Right atrium auricular region (tissue), 2 donors: ENCODE measurements at regions not wholly inside any gene's neighbourhood (a gene's known extent, or its start where the extent isn't known, plus 50 kb on each side); places are given as distances from the start of the nearest gene placed in this dataset.

Source experiments
- DNase-seq: peaks from one replicate; pipeline ENCODE4 v3.0.0-alpha.2; 2019; ENCODE audit warnings: low spot score
- H3K27ac ChIP-seq, 2 donors: fragments of 200-600 bp; sonication (generic); 1 replicate in 1 of 2; 2 replicates in 1 of 2; pipeline ENCODE4 v1.5.1; 2016 to 2019
- H3K27me3 ChIP-seq, 2 donors: fragments of 200-600 bp; sonication (generic); one replicate each; pipeline versions ENCODE4 v1.5.1 to v1.6.0; 2017 to 2019
- H3K36me3 ChIP-seq: fragments of 200-600 bp; sonication (generic); one replicate; pipeline ENCODE4 v1.5.1; 2016
- H3K4me1 ChIP-seq, 2 donors: fragments of 200-600 bp; sonication (generic); one replicate each; pipeline versions ENCODE4 v1.5.1 to v1.6.0; 2017 to 2019
- H3K4me3 ChIP-seq, 2 donors: fragments of 200-600 bp; sonication (generic); 1 replicate in 1 of 2; 2 replicates in 1 of 2; pipeline ENCODE4 v1.5.1; 2017 to 2019; ENCODE audit warnings: mild to moderate bottlenecking in 1 of 2, moderate library complexity in 1 of 2
- H3K9me3 ChIP-seq, 2 donors: fragments of 200-600 bp; sonication (generic); one replicate each; pipeline ENCODE4 v1.5.1; 2019
- TF ChIP-seq, protein P1 (sequence below), 2 donors: fragments of 200-600 bp; sonication (generic); IDR thresholded peaks; one replicate each; pipeline ENCODE4 v1.5.1; 2019; ENCODE audit warnings: antibody characterized with exemption in 2 of 2

DNA sequence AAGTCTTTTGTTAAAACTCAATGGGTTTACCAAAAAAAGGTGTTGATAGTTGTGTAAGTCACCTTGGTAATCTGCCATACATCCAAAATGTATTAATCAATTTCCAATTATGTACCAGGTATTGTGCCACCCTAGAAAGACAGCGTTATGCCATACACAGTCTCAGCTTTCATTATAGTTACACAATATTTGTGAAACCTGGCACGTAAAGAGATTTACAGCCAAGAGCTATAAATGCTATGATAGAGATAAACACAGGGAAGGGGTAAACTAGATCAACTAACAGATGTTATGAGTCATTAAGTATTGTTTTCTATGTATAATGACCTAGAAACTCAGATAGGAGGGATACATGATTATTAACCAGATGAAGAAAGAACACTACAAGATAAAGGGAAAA is 725.6 kb upstream of the SLITRK5 start:
- H3K4me3 ChIP-seq: no peak overlapping the region
- no peaks in the 10 kb centered on the region for H3K4me1 ChIP-seq
- no peaks in the 10 kb centered on the region for H3K9me3 ChIP-seq
- TF ChIP-seq, protein P1, sequence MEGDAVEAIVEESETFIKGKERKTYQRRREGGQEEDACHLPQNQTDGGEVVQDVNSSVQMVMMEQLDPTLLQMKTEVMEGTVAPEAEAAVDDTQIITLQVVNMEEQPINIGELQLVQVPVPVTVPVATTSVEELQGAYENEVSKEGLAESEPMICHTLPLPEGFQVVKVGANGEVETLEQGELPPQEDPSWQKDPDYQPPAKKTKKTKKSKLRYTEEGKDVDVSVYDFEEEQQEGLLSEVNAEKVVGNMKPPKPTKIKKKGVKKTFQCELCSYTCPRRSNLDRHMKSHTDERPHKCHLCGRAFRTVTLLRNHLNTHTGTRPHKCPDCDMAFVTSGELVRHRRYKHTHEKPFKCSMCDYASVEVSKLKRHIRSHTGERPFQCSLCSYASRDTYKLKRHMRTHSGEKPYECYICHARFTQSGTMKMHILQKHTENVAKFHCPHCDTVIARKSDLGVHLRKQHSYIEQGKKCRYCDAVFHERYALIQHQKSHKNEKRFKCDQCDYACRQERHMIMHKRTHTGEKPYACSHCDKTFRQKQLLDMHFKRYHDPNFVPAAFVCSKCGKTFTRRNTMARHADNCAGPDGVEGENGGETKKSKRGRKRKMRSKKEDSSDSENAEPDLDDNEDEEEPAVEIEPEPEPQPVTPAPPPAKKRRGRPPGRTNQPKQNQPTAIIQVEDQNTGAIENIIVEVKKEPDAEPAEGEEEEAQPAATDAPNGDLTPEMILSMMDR (IDR thresholded peaks at IDR 0.05): no peak
- H3K36me3 ChIP-seq: no peaks in the 10 kb centered on the region
- H3K27ac ChIP-seq: no peak overlapping the region
- no peaks in the 10 kb centered on the region for H3K27me3 ChIP-seq
- DNase-seq: no peak

DNA sequence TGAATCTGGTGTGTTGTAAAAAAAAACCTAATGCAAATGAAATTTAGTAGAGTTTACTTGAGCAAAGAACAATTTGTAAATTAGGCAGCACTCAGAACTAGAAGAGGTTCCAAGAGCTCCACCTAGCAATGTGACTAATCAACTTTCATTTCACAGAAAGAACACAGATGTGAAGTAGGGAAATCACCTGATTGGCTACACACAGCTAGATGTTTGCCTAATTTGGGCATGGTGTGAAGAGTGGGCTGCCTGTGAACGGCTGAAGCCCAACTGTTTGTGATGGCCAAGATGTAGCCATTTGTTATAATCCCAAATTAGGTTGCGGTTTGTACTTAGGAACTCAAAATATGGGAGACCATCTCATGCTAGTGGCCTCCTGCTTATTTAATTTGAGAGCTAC is 724.4 kb upstream of the SLITRK5 start:
- Histone ChIP-seq H3K36me3 (no peaks in the 10 kb centered on the region), H3K27me3 (no peaks in the 10 kb centered on the region), H3K27ac (no peak overlapping the region), H3K9me3 (no peaks in the 10 kb centered on the region), H3K4me1 (no peaks in the 10 kb centered on the region), H3K4me3 (no peak overlapping the region)
- TF ChIP-seq, protein P1 (IDR thresholded peaks at IDR 0.05): no peak
- DNase-seq: no peak

DNA sequence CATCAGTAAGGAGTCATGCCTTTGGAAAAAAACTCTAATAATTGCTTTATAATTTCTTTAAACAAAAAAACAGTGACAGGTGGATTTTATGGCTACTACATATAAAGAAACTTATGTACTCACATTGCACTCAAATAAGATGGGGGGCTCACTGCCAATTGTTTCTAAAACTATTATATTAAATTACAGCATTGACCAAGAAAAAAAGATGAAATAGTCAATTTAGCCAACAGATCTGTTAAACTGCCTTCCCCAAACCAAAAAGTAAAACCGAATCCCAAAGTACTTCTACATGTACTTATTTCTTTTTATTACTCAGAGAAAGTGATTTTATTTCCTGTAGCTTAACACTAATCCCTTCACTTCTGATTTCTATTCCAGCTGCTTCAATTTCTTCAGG is 716.8 kb upstream of the SLITRK5 start:
- no peak overlapping the region for H3K27ac ChIP-seq
- H3K27me3 ChIP-seq: no peaks in the 10 kb centered on the region
- no peaks in the 10 kb centered on the region for H3K9me3 ChIP-seq
- no peak for DNase-seq
- TF ChIP-seq, protein P1 (IDR thresholded peaks at IDR 0.05): no peak
- H3K4me1 ChIP-seq: no peaks in the 10 kb centered on the region
- no peak overlapping the region for H3K4me3 ChIP-seq
- no peaks in the 10 kb centered on the region for H3K36me3 ChIP-seq

DNA sequence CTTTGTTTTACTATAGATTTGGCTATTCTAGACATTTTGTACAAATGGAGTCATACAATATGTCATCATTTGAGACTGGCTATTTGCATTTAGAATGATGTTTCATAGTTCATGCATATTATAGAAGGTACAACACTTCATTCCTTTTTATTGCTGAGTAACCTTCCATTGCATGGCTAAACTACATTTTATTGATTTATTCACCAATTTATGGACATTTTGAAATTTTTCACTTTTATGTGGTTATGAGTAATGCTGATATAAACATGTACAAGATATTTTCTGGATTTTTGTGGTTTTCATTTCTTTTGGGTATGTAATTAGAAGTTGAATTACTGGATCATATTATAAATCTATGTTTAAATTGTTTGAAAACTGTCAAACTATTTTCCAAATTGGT is 710.3 kb upstream of the SLITRK5 start:
- H3K36me3 ChIP-seq: no peaks in the 10 kb centered on the region
- H3K27ac ChIP-seq: no peak overlapping the region
- no peak overlapping the region for H3K4me3 ChIP-seq
- H3K4me1 ChIP-seq: no peaks in the 10 kb centered on the region
- DNase-seq: no peak
- no peaks in the 10 kb centered on the region for H3K9me3 ChIP-seq
- H3K27me3 ChIP-seq: no peaks in the 10 kb centered on the region
- TF ChIP-seq, protein P1 (IDR thresholded peaks at IDR 0.05): no peak

DNA sequence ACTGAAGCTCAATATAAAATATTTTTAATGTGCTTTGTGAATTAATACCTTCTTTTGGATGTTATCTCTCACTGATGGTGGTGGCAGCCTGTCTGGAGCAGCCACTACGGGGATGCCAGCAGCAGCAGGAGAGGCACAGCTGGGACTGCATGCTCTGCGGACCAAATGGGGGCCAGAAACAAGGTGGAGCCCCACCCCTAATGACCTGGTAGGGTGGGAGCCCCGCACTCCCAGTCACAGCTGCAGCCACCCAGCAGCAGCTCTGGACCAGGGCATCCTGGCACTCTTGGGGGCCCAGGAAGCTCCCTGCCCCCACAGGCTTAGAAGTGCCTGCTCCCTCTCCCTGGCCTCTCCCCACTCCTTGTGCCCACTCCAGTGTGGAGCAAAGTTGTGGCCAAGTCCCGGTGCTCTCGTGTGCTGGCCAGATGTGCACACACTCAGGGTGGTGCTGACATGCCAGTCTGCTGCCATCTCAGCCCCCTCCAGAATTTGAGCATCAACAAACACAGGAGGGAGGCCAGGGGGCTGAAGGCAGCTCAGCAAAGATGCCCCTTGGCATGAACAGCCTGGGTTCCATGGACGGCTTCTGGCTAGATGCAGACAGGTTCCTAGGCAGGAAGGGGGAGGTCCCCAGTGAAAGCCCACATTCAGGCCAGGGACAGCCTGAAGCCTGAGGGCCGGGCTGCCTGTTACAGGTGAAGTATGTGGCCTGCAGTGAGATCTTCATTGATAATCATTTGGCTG is 696.7 kb upstream of the SLITRK5 start:
- no peak for DNase-seq
- no peaks in the 10 kb centered on the region for H3K9me3 ChIP-seq
- TF ChIP-seq, protein P1 (IDR thresholded peaks at IDR 0.05): no peak
- no peaks in the 10 kb centered on the region for H3K27me3 ChIP-seq
- no peaks in the 10 kb centered on the region for H3K4me1 ChIP-seq
- H3K27ac ChIP-seq: no peak overlapping the region
- H3K36me3 ChIP-seq: no peaks in the 10 kb centered on the region
- no peak overlapping the region for H3K4me3 ChIP-seq

DNA sequence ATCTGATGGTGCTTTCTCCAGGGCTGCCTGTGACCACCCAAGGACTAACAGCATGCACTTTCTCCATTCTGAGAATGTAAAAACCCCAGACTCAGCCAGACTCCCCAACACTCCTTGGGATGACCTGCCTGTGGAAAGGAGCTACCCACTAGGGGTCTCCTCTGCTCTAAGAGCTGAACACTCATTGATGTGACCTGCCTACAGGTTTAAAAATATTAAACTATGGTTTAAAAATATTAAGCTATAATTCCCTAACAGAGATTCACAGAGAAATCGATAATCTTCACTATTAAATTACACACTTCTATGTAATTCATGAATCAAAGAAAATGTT is 696.2 kb upstream of the SLITRK5 start:
- TF ChIP-seq, protein P1 (IDR thresholded peaks at IDR 0.05): no peak
- H3K27me3 ChIP-seq: no peaks in the 10 kb centered on the region
- no peak overlapping the region for H3K27ac ChIP-seq
- no peaks in the 10 kb centered on the region for H3K4me1 ChIP-seq
- H3K9me3 ChIP-seq: no peaks in the 10 kb centered on the region
- no peak overlapping the region for H3K4me3 ChIP-seq
- DNase-seq: no peak
- H3K36me3 ChIP-seq: no peaks in the 10 kb centered on the region
